ENCODE measurements at regions not wholly inside any gene's neighbourhood (a gene's known extent, or its start where the extent isn't known, plus 50 kb on each side); places are given as distances from the start of the nearest gene placed in this dataset.

DNA sequence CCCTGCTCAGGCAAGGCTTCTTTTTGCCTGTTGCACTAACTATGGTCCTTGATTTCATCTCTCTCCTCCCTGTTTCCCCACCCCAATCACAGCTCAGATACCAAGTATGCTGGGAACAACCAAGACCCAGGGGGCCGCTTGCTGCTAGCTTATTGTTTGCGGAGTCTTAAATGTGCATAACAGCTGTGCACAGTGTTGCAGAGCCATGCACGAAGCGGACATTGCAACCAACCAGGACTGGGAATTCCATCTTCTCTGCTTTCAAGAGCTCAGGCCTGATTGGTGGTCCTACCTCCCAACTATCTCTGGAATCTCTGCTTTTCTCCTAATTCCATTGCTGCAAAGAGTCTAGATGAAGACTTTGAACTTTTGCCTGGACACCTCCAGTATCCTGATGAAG, 281.3 kb upstream of the TNRC6C start:
- Histone ChIP-seq H2BK20ac (ENCODE audit: low read length) (no peak overlapping the region), H3K4me1 (replicated peaks in 1 of 4; ENCODE audit: control insufficient read depth in 3 of 4, insufficient read depth in 4 of 4, low read length in 3 of 4) (no peaks in the 10 kb centered on the region; a peak in 1 of 7 replicates), H3K4me2 (ENCODE audit: insufficient read depth in 1 of 2, low read depth in 2 of 2, low read length in 2 of 2) (no peak overlapping the region), H4K8ac (ENCODE audit: extremely low read depth, insufficient read depth, low read length) (no peak overlapping the region), H4K91ac (replicated peaks; ENCODE audit: insufficient read length, low read length) (no peak overlapping the region), H3K79me1 (ENCODE audit: low read depth, low read length) (no peaks in the 10 kb centered on the region), H2BK12ac (ENCODE audit: low read depth, low read length) (no peak overlapping the region), H4K20me1 (replicated peaks in 1 of 2; ENCODE audit: control insufficient read depth in 1 of 2, insufficient read depth in 2 of 2, low read length in 2 of 2) (no peaks in the 10 kb centered on the region), H2AFZ (ENCODE audit: low read length) (no peak overlapping the region), H3K18ac (ENCODE audit: extremely low read depth, low read length) (no peak overlapping the region), H3K9ac (replicated peaks in 1 of 4; ENCODE audit: extremely low read depth in 1 of 4, low read depth in 3 of 4, low read length in 3 of 4) (no peak overlapping the region), H3K9me3 (ENCODE audit: insufficient read depth in 2 of 2, low read depth in 1 of 2, low read length in 1 of 2) (0 out of 4 replicates have a peak, but pooled peaks cover 0 to 5% of the 10 kb centered on the region in 2 experiments), H3K14ac (ENCODE audit: insufficient read length) (no peak overlapping the region), H2BK15ac (ENCODE audit: low read length) (no peak overlapping the region), H2AK5ac (ENCODE audit: low read depth, low read length) (no peak overlapping the region), H3K4me3 (ENCODE audit: extremely low read depth in 1 of 4, insufficient read depth in 2 of 4, low read depth in 3 of 4, low read length in 4 of 4) (no peak overlapping the region), H2BK5ac (ENCODE audit: low read depth, low read length) (no peak overlapping the region), H3K79me2 (ENCODE audit: control insufficient read depth in 1 of 2, insufficient read depth in 2 of 2, low read length in 2 of 2) (no peaks in the 10 kb centered on the region), H3K4ac (replicated peaks; ENCODE audit: insufficient read length, low read depth, low read length) (no peak overlapping the region), H2BK120ac (replicated peaks; ENCODE audit: low read depth, low read length) (no peak overlapping the region), H3K56ac (replicated peaks; ENCODE audit: insufficient read length, low read depth, low read length) (no peak overlapping the region), H3K27ac (ENCODE audit: low read depth, low read length) (no peak overlapping the region), H3K23me2 (ENCODE audit: low read depth, low read length) (no peaks in the 10 kb centered on the region), H3K23ac (ENCODE audit: insufficient read length) (no peak overlapping the region), H3K36me3 (ENCODE audit: control insufficient read depth in 2 of 4, insufficient read depth in 4 of 4, low read length in 3 of 4) (no peaks in the 10 kb centered on the region), H3K27me3 (replicated peaks in 1 of 4; ENCODE audit: control insufficient read depth in 3 of 4, extremely low read depth in 1 of 4, insufficient read depth in 3 of 4, low read length in 3 of 4) (no peaks in the 10 kb centered on the region; a peak in 1 of 7 replicates), H4K5ac (ENCODE audit: insufficient read length, low read depth, low read length) (no peak overlapping the region)
- DNase-seq (ENCODE audit: low read depth in 1 of 2, low spot score in 2 of 2) (no peak), FAIRE-seq (no peak)
- ChIA-PET POLR2A (ENCODE audit: partially characterized antibody) (no interaction called here), CTCF (ENCODE audit: partially characterized antibody) (interaction anchor here (0.7 to 1.6 kb wide), 5 partner anchors 11 to 215 kb away, joined by 3 to 5 read pairs (median 3); no protein-coding TSS in a partner anchor)
- TF ChIP-seq ZNF274 (IDR thresholded peaks at IDR 0.05; ENCODE audit: borderline replicate concordance, extremely low read depth, low read length) (no peak), GABPA (IDR thresholded peaks at IDR 0.05; ENCODE audit: borderline replicate concordance, insufficient read depth, low read length) (no peak), SP1 (IDR thresholded peaks at IDR 0.05; ENCODE audit: low read depth, low read length) (no peak), CEBPB (IDR thresholded peaks at IDR 0.05; ENCODE audit: low read depth, low read length) (no peak), GTF2F1 (IDR thresholded peaks at IDR 0.05; ENCODE audit: borderline replicate concordance, low read depth, low read length) (no peak), KDM4A (IDR thresholded peaks at IDR 0.05; ENCODE audit: low read depth, low read length, severe bottlenecking) (no peak)
- WGBS, 2 experiments (ENCODE audit: extremely low coverage in 1 of 2, insufficient coverage in 1 of 2, insufficient read length in 1 of 2, insufficient replicate concordance in 2 of 2, low coverage in 1 of 2, low lambda C conversion rate in 2 of 2, missing lambda C conversion rate in 1 of 2) = 93% methylated on average over 4 of the region's 4 CpGs; no CpG with 5 or more reads in 1 of the 2 experiments
